BE2C (cell line): ENCODE measurements at regions not wholly inside any gene's neighbourhood (a gene's known extent, or its start where the extent isn't known, plus 50 kb on each side); places are given as distances from the start of the nearest gene placed in this dataset.

Source experiments
- DNase-seq: peaks from one replicate; pipeline ENCODE4 v3.0.0-alpha.2; 2020
- H3K27me3 ChIP-seq: fragments of 250-450 bp; sonication (Bioruptor Pico); 2 replicates; pipeline ENCODE4 v1.5.1; 2020; ENCODE audit warnings: mild to moderate bottlenecking
- H3K36me3 ChIP-seq: fragments of 250-450 bp; sonication (Bioruptor Pico); 2 replicates; pipeline ENCODE4 v1.5.1; 2020; ENCODE audit warnings: mild to moderate bottlenecking
- H3K4me1 ChIP-seq: fragments of 250-450 bp; sonication (Bioruptor Pico); 2 replicates; pipeline ENCODE4 v1.5.1; 2020
- H3K4me3 ChIP-seq: 2 replicates; pipeline ENCODE4 v1.5.1; 2011; ENCODE audit warnings: low read depth, low read length
- H3K9me3 ChIP-seq: fragments of 250-450 bp; sonication (Bioruptor Pico); 2 replicates; pipeline ENCODE4 v1.5.1; 2020
- TF ChIP-seq, protein P1 (sequence below): IDR thresholded peaks from 2 replicates; pipeline ENCODE4 v1.5.1; 2012; ENCODE audit warnings: mild to moderate bottlenecking, low read depth, low read length

GRCh38 chr12:4159851-4160250 is 113.7 kb upstream of the CCND2 start:
- Histone ChIP-seq H3K36me3 (no peaks in the 10 kb centered on the region), H3K27me3 (peaks cover 12% of the 10 kb centered on the region), H3K9me3 (no peaks in the 10 kb centered on the region), H3K4me3 (no peak overlapping the region), H3K4me1 (no peaks in the 10 kb centered on the region)
- TF ChIP-seq, protein P1, sequence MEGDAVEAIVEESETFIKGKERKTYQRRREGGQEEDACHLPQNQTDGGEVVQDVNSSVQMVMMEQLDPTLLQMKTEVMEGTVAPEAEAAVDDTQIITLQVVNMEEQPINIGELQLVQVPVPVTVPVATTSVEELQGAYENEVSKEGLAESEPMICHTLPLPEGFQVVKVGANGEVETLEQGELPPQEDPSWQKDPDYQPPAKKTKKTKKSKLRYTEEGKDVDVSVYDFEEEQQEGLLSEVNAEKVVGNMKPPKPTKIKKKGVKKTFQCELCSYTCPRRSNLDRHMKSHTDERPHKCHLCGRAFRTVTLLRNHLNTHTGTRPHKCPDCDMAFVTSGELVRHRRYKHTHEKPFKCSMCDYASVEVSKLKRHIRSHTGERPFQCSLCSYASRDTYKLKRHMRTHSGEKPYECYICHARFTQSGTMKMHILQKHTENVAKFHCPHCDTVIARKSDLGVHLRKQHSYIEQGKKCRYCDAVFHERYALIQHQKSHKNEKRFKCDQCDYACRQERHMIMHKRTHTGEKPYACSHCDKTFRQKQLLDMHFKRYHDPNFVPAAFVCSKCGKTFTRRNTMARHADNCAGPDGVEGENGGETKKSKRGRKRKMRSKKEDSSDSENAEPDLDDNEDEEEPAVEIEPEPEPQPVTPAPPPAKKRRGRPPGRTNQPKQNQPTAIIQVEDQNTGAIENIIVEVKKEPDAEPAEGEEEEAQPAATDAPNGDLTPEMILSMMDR: no peak
- no peak for DNase-seq

- Histone ChIP-seq H3K4me3 (no peak overlapping the region), H3K4me1 (no peaks in the 10 kb centered on the region), H3K36me3 (no peaks in the 10 kb centered on the region), H3K27me3 (peaks cover 3% of the 10 kb centered on the region; the same call in 1 of the 2 replicates), H3K9me3 (no peaks in the 10 kb centered on the region)
- TF ChIP-seq, protein P1: no peak
- no peak for DNase-seq
Measured at GRCh38 chr12:4158306-4158705, 115.3 kb upstream of the CCND2 start.

GRCh38 chr12:4157122-4157521 is 116.4 kb upstream of the CCND2 start:
- Histone ChIP-seq H3K9me3 (no peaks in the 10 kb centered on the region), H3K27me3 (peaks cover 3% of the 10 kb centered on the region; the same call in 1 of the 2 replicates), H3K4me3 (no peak overlapping the region), H3K36me3 (no peaks in the 10 kb centered on the region), H3K4me1 (no peaks in the 10 kb centered on the region)
- TF ChIP-seq, protein P1: no peak
- no peak for DNase-seq

GRCh38 chr12:4156317-4156716 is 117.2 kb upstream of the CCND2 start:
- Histone ChIP-seq H3K4me1 (no peaks in the 10 kb centered on the region), H3K36me3 (no peaks in the 10 kb centered on the region)

DNA sequence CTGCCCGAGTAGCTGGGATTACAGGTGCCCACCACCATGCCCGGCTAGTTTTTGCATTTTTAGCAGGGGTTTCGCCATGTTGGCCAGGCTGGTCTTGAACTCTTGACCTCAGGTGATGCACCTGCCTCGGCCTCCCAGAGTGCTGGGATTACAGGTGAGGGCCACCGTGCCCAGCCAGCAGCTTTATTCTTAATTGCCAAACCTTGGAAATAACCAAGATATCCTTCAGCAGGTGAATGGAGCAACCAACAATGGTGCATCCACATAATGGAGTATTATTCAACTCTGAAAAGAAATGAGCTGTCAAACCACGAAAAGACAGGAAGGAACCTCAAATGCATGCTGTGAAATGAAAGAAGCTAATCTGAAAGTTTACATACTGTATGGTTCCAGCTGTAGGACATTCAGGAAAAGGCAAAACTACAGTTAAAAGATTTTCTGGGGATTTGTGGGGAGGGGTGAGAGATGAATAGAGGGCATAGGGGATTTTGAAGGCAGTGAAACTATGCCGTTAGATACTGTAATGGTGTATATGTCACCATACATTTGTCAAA is 118.8 kb upstream of the CCND2 start:
- TF ChIP-seq, protein P1: no peak
- Histone ChIP-seq H3K36me3 (no peaks in the 10 kb centered on the region), H3K9me3 (no peaks in the 10 kb centered on the region), H3K4me3 (no peak overlapping the region), H3K4me1 (no peaks in the 10 kb centered on the region), H3K27me3 (peaks cover 3% of the 10 kb centered on the region; the same call in 1 of the 2 replicates)
- no peak for DNase-seq

More at GRCh38 chr12:4156317-4156716, 117.2 kb upstream of the CCND2 start:
- no peaks in the 10 kb centered on the region for H3K9me3 ChIP-seq
- TF ChIP-seq, protein P1: no peak
- no peak overlapping the region for H3K4me3 ChIP-seq
- DNase-seq: no peak
- H3K27me3 ChIP-seq: peaks cover 3% of the 10 kb centered on the region; the same call in 1 of the 2 replicates

DNA sequence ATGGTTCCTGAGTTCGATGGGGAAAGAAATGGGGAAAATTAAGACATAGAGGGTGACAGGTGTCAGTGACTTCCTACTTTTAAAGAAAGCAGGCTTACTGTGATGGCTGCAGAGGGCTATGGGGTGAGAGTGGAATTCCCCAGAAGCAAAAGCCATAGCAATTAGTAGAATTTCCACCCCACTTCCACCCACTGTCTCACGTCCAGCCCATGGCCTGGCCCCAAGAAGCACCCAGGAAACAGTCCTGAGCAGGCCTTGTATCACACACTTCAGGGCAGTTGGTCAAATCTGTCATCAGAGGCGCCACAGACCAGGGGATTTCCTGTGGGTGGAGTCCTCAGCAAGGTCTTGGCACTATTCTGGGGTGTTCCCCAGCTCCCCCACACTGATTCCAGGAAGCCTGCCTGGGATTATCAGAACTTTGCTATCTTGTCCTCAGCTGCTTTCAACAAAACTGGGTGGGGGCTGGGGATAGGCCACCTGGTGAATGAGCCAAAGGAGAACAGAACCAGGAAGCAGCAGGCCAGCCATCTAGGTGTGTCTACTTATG is 120.1 kb upstream of the CCND2 start:
- Histone ChIP-seq H3K4me3 (no peak overlapping the region), H3K4me1 (no peaks in the 10 kb centered on the region), H3K9me3 (no peaks in the 10 kb centered on the region), H3K36me3 (no peaks in the 10 kb centered on the region), H3K27me3 (peaks cover 3% of the 10 kb centered on the region; the same call in 1 of the 2 replicates)
- DNase-seq: no peak
- TF ChIP-seq, protein P1: no peak
